PC-9 (cell line): ENCODE measurements at regions not wholly inside any gene's neighbourhood (a gene's known extent, or its start where the extent isn't known, plus 50 kb on each side); places are given as distances from the start of the nearest gene placed in this dataset.

Experiments used
- CTCF ChIP-seq: fragments of 200-600 bp; sonication (generic); conservative IDR thresholded peaks from 2 replicates; pipeline ENCODE4 v1.6.1; 2017; ENCODE audit warnings: mixed run types, antibody characterized with exemption, mild to moderate bottlenecking, moderate library complexity
- EZH2 ChIP-seq: fragments of 200-600 bp; sonication (generic); IDR thresholded peaks from 2 replicates; pipeline ENCODE4 v1.8.0; 2017; ENCODE audit warnings: antibody characterized with exemption, low read depth

- no peak for TF ChIP-seq CTCF
- no peak for TF ChIP-seq EZH2
Observed at GRCh38 chr7:26976840-26977239, 112.5 kb upstream of the SKAP2 start.
